ENCODE measurements at regions not wholly inside any gene's neighbourhood (a gene's known extent, or its start where the extent isn't known, plus 50 kb on each side); places are given as distances from the start of the nearest gene placed in this dataset.

DNA sequence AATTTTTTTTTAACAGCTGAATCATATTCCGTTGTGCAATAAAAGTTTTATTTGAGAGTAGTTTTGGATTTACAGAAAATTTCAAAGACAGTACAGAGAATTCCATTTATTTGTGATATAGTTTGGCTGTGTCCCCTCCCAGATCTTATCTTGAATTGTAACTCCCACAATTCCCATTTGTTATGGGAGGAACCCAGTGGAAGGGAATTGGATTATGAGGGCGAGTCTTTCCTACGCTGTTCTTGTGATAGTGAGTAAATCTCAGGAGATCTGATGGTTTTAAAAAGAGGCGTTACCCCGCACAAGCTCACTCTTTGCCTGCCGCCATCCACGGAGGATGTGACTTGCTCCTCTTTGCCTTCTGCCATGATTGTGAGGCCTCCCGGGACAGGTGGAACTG, 228.0 kb upstream of the MAGI2 start:
- in situ Hi-C loops (cut with HindIII; ENCODE audit: low sequenced_read_pairs): no loop called here
- H3K4me3 ChIP-seq (ENCODE audit: low read depth, low read length): no peak overlapping the region
- no peak for TF ChIP-seq CTCF (IDR thresholded peaks at IDR 0.05; ENCODE audit: low read depth, low read length, missing control alignments)
- DNase-seq (ENCODE audit: low read depth): no peak

DNA sequence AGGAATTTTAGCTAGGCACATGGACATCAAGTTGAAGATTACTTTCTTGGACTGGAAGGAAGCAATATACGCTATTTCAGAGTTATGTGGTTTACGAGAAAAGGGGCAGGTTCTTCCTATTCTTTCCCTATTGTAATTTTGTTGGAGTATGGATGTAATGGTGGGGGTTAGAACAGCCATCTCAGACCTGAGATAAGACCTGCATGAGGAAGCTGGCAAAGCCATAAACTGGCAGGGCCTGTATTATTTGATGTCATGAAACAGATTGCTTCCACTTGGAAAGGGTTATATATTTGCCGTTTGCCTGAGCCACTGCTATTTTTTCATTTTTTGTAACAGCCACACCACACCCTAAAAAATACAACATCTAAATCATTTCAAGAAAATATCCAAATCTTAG, 220.5 kb upstream of the MAGI2 start:
- in situ Hi-C loops (cut with HindIII; ENCODE audit: low sequenced_read_pairs): no loop called here
- no peak for TF ChIP-seq CTCF (IDR thresholded peaks at IDR 0.05; ENCODE audit: low read depth, low read length, missing control alignments)
- no peak for DNase-seq (ENCODE audit: low read depth)
- H3K4me3 ChIP-seq (ENCODE audit: low read depth, low read length): no peak overlapping the region

DNA sequence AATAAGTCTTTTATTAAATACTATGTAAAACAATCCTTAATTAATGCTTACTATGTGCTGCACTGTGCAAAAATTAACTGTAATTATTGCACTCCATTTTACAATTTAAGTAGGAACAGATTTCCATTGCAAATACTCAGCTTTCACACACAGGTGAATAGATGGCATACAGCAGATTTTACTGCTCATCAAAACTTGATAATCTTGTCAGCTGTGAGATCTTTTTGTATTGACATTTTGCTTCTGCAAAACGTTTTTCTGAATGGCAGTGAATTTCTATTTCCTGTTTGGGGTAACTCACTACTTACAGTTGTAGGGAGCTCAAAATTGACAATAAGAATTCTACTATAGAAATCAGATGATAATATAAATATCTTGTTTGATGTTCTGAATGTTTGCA, 220.0 kb upstream of the MAGI2 start:
- in situ Hi-C loops (cut with HindIII; ENCODE audit: low sequenced_read_pairs): no loop called here
- TF ChIP-seq CTCF (IDR thresholded peaks at IDR 0.05; ENCODE audit: low read depth, low read length, missing control alignments): no peak
- no peak overlapping the region for H3K4me3 ChIP-seq (ENCODE audit: low read depth, low read length)
- no peak for DNase-seq (ENCODE audit: low read depth)

DNA sequence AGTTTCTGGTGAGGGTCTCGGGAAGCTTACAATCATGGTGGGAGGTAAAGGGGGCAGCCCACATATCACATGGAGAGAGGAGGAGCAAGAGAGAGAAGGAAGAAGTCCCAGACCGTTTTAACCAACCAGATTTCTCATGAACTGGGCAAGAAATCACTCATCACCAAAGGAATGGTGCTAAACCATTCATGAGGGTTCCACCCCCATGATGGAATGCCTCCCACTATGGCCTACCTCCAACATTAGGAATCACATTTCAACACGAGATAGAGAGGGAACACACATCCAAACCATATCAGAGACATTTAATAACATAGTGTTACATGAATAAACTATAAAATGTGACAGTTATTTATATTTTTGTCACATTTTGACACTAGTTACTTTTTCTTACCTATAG, 214.8 kb upstream of the MAGI2 start:
- no peak for TF ChIP-seq CTCF (IDR thresholded peaks at IDR 0.05; ENCODE audit: low read depth, low read length, missing control alignments)
- in situ Hi-C loops (cut with HindIII; ENCODE audit: low sequenced_read_pairs): no loop called here
- no peak for DNase-seq (ENCODE audit: low read depth)
- H3K4me3 ChIP-seq (ENCODE audit: low read depth, low read length): no peak overlapping the region

GRCh38 chr7:79666472-79666871, 213.0 kb upstream of the MAGI2 start:
- no peak overlapping the region for H3K4me3 ChIP-seq (ENCODE audit: low read depth, low read length)
- no peak for TF ChIP-seq CTCF (IDR thresholded peaks at IDR 0.05; ENCODE audit: low read depth, low read length, missing control alignments)
- DNase-seq (ENCODE audit: low read depth): no peak
- in situ Hi-C loops (cut with HindIII; ENCODE audit: low sequenced_read_pairs): no loop called here

DNA sequence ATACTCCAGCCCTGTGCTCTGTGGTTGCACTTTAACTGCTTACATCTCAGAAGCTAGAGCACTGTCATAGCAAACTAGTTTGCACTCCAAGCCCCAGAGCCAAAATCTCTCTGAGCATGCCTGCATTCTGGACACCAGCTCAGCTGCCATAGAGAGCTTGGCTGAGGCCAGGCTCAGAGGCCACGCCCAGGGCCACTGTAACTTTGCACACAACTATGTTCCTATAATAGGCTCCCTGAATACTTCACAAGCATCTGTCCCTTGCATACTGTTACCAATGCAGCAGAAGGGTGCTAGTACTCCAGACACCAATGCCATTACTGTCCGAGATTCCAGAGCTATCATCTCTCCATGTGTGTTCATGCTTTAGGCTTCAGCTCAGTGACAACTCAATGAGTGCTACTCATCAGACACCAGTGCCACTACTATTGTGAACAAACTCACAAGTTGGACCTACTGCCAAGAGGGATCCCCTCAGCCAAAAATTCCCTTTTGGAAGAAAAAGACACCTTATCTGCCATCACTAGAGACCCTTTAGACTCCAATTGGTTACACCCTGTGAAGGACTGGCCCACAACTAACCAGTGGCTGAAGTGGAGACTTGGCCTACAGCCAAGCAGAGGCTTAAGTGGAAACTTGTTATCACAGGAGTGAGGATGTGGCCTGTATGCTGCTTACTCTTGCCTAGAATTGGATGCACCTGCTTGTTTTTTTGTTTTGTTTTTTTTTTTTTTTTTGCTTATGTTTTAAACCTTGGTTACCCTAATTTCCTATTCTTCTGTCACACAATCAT, 211.6 kb upstream of the MAGI2 start:
- no peak for TF ChIP-seq CTCF (IDR thresholded peaks at IDR 0.05; ENCODE audit: low read depth, low read length, missing control alignments)
- H3K4me3 ChIP-seq (ENCODE audit: low read depth, low read length): no peak overlapping the region
- in situ Hi-C loops (cut with HindIII; ENCODE audit: low sequenced_read_pairs): no loop called here
- no peak for DNase-seq (ENCODE audit: low read depth)

Measured in astrocyte of the cerebellum (primary cell).